Lower lobe of right lung (tissue), 2 donors: ENCODE measurements at regions not wholly inside any gene's neighbourhood (a gene's known extent, or its start where the extent isn't known, plus 50 kb on each side); places are given as distances from the start of the nearest gene placed in this dataset.

Source experiments
- ATAC-seq, 2 donors: fragments of 200-7000 bp; cut with Tn5 transposase; one replicate each; pipeline ENCODE4 v1.9.1; 2020 to 2022; ENCODE audit warnings: mild to moderate bottlenecking in 2 of 2, moderate library complexity in 2 of 2
- DNase-seq: peaks from one replicate; pipeline ENCODE4 v3.0.0-alpha.2; 2020
- H3K27ac ChIP-seq: fragments of 200-600 bp; one replicate; pipeline ENCODE4 v1.8.0; 2022
- H3K27me3 ChIP-seq: fragments of 200-600 bp; one replicate; pipeline ENCODE4 v1.8.0; 2022; ENCODE audit warnings: low read depth
- H3K36me3 ChIP-seq: fragments of 200-600 bp; one replicate; pipeline ENCODE4 v1.8.0; 2022; ENCODE audit warnings: mild to moderate bottlenecking
- H3K4me1 ChIP-seq: fragments of 200-600 bp; one replicate; pipeline ENCODE4 v1.8.0; 2022
- H3K4me3 ChIP-seq: fragments of 200-600 bp; one replicate; pipeline ENCODE4 v1.8.0; 2022; ENCODE audit warnings: mild to moderate bottlenecking
- H3K9me3 ChIP-seq: fragments of 200-600 bp; one replicate; pipeline ENCODE4 v1.8.0; 2022
- intact Hi-C: fragments of 100-400 bp; cut with DNase I; formaldehyde crosslinking; loops from one replicate; pipeline ENCODE4 v1.11.0; 2022
- TF ChIP-seq, protein P1 (sequence below): fragments of 200-600 bp; IDR thresholded peaks from one replicate; pipeline ENCODE4 v1.8.0; 2022; ENCODE audit warnings: antibody characterized with exemption, mild to moderate bottlenecking
- donor health status: DM: no; HTN: yes; CAD: no; lungs with severe emphysema.

DNA sequence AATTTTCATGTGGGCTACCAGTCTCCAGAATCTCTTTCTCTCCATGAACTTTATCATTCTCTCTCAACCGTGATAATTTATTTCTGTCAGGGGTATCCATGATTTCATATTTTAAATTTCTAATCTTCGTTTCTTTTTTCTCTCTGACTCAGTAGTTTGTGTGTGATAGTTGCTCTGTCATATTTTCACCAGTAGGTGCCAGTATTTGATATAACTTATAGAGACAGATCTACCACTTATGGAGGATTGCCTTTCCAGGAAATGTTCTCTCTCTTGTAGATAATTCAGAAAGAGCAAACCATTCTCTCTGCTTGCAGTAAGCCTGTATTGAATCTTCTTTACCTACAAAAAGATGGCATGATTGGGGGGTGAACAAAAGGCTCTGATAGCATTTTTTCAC lies 79.3 kb upstream of the DYNLT3 start:
- ATAC-seq: peak in 1 of 2 donors; percentile 64
- intact Hi-C loops: loop anchor here (5.0 kb wide), 1 partner anchor 241 kb away; no protein-coding TSS in a partner anchor
- H3K36me3 ChIP-seq: no peaks in the 10 kb centered on the region
- H3K4me1 ChIP-seq: no peaks in the 10 kb centered on the region
- H3K9me3 ChIP-seq: no peaks in the 10 kb centered on the region
- no peak overlapping the region for H3K4me3 ChIP-seq
- no peak for DNase-seq
- no peaks in the 10 kb centered on the region for H3K27me3 ChIP-seq
- TF ChIP-seq, protein P1, sequence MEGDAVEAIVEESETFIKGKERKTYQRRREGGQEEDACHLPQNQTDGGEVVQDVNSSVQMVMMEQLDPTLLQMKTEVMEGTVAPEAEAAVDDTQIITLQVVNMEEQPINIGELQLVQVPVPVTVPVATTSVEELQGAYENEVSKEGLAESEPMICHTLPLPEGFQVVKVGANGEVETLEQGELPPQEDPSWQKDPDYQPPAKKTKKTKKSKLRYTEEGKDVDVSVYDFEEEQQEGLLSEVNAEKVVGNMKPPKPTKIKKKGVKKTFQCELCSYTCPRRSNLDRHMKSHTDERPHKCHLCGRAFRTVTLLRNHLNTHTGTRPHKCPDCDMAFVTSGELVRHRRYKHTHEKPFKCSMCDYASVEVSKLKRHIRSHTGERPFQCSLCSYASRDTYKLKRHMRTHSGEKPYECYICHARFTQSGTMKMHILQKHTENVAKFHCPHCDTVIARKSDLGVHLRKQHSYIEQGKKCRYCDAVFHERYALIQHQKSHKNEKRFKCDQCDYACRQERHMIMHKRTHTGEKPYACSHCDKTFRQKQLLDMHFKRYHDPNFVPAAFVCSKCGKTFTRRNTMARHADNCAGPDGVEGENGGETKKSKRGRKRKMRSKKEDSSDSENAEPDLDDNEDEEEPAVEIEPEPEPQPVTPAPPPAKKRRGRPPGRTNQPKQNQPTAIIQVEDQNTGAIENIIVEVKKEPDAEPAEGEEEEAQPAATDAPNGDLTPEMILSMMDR: peak; percentile 52
- no peak overlapping the region for H3K27ac ChIP-seq

DNA sequence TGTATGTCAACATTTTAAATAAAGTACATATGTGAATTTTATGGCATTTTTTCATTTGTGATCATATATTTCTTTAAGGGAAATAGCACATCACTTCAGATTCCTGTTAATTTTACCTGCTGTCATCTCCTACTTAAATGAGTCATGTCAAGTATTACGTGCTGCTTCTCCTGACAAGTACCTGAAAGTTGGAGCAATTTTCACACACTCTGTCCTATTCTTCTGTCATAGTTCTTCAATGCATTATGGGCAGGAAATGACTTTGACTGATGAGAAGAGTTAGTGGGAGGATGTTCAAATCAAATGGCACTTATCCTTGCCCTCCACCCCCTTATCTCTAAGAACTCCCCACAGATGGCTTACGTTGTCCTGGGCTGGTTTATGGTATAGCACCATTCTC lies 64.2 kb upstream of the SYTL5 start:
- no peaks in the 10 kb centered on the region for H3K27me3 ChIP-seq
- no peak overlapping the region for H3K27ac ChIP-seq
- TF ChIP-seq, protein P1: no peak
- ATAC-seq: no peak
- H3K36me3 ChIP-seq: no peaks in the 10 kb centered on the region
- intact Hi-C loops: no loop called here
- no peaks in the 10 kb centered on the region for H3K9me3 ChIP-seq
- no peak for DNase-seq
- H3K4me3 ChIP-seq: no peak overlapping the region
- no peaks in the 10 kb centered on the region for H3K4me1 ChIP-seq

DNA sequence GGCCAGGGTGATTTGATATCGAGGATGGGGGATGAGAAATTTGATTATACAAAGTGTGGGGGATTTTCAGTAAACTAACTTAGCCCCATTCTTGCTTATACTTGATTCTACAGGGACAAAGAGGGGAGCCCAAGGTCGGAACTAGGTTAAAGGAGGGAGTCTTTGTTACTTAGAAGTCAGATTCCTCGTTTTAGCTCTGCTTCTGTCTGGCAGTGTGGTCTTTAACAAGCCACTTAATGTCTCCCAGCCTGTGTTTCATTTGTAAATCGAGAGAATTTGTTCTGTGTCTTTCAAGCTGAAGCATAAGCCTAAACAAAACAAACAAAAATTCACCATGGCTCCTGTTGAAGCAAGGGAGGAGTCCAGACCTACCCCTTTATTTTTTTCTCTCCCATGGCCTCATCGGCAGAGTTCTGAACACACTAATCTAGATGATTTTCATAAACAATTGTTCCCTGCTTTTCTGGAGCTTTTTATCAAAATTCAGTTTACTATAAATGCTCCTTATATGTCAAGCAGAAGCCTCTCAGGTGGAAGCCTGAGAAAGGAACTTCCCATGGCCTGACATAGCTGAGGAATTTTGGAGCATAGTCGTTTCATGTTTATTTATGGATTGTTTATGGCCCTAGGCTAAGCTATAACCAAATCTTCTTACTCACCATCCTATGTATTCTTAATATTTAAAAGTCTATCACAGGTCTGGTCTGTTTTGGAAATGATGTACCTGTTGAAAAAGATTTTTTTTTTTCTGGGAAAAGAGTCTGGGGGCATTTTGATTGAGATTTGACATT lies 62.6 kb upstream of the SYTL5 start:
- no peaks in the 10 kb centered on the region for H3K27me3 ChIP-seq
- no peaks in the 10 kb centered on the region for H3K4me1 ChIP-seq
- DNase-seq (no peak), ATAC-seq (no peak)
- TF ChIP-seq, protein P1: no peak
- intact Hi-C loops: no loop called here
- H3K4me3 ChIP-seq: no peak overlapping the region
- H3K9me3 ChIP-seq: no peaks in the 10 kb centered on the region
- no peak overlapping the region for H3K27ac ChIP-seq
- no peaks in the 10 kb centered on the region for H3K36me3 ChIP-seq

DNA sequence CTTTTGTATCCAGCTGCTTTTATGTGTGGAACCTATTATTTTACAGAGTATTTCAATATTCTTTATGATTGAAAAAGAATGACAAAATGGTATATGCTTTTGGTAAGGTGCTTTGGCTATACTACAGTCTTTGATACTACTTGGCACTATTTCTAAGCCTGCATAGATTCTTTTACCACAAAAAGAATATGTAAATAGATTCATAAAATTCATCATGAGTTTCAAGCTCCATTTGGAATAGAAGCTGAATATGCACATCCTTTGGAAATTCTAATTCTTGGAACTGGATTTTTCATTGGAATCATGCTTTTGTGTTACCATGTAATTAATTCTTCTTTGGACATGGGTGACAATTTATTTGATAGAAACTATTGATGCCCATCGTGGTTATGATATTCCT lies 60.2 kb upstream of the SYTL5 start:
- H3K4me1 ChIP-seq: no peaks in the 10 kb centered on the region
- DNase-seq (no peak), ATAC-seq (no peak)
- intact Hi-C loops: no loop called here
- H3K27me3 ChIP-seq: no peaks in the 10 kb centered on the region
- H3K27ac ChIP-seq: no peak overlapping the region
- TF ChIP-seq, protein P1: no peak
- H3K4me3 ChIP-seq: no peak overlapping the region
- no peaks in the 10 kb centered on the region for H3K36me3 ChIP-seq
- no peaks in the 10 kb centered on the region for H3K9me3 ChIP-seq

DNA sequence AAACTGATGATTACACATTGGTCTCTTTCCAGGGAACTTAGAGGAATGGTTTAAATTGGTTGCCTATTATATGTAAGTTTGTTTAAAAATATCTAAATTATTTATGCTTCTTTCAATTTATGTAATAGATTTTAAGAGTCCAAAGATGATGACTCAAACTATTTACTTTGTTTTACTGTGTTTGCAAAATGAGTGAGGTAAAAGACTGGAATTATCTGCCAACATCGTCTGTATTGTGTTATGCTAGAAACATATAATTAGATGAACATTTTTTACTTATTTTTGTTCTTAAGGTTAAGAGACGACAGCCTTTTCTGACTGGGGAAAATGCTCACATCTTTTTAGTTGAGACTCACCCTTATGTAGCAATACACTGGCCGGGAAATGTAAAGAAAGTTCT lies 51.1 kb upstream of the SYTL5 start:
- Histone ChIP-seq H3K4me3 (no peak overlapping the region), H3K36me3 (no peaks in the 10 kb centered on the region), H3K27ac (no peak overlapping the region), H3K9me3 (no peaks in the 10 kb centered on the region), H3K27me3 (no peaks in the 10 kb centered on the region), H3K4me1 (no peaks in the 10 kb centered on the region)
- ATAC-seq: no peak
- TF ChIP-seq, protein P1: no peak
- intact Hi-C loops: no loop called here
- DNase-seq: no peak
